Stimulated activated CD8-positive, alpha-beta memory T cell treated with anti-CD3 and anti-CD28 coated beads, Interleukin-4, amount 100 ng/mL, for 24 hours (primary cell): ENCODE measurements at regions not wholly inside any gene's neighbourhood (a gene's known extent, or its start where the extent isn't known, plus 50 kb on each side); places are given as distances from the start of the nearest gene placed in this dataset.

ENCODE experiments used
- DNase-seq: peaks from one replicate; pipeline ENCODE4 v3.0.0-alpha.2; 2020; ENCODE audit warnings: low read depth

- DNase-seq = no peak
Observed at GRCh38 chr2:136179602-136179975, 61.6 kb upstream of the CXCR4 start.

- no peak for DNase-seq
Observed at GRCh38 chr2:136178941-136179601, 61.1 kb upstream of the CXCR4 start.

- no peak for DNase-seq
Observed at GRCh38 chr2:136175868-136176267, 57.9 kb upstream of the CXCR4 start.

- no peak for DNase-seq
Observed at GRCh38 chr2:136175466-136175865, 57.5 kb upstream of the CXCR4 start.

- DNase-seq = no peak
Observed at GRCh38 chr2:136173126-136173525, 55.2 kb upstream of the CXCR4 start.

- no peak for DNase-seq
Observed at GRCh38 chr2:136171223-136171622, 53.3 kb upstream of the CXCR4 start.

- no peak for DNase-seq
Observed at GRCh38 chr2:136168720-136169119, 50.8 kb upstream of the CXCR4 start.

GRCh38 chr2:136167721-136168475 lies 49.9 kb upstream of the CXCR4 start:
- no peak for DNase-seq
